ENCODE measurements at regions not wholly inside any gene's neighbourhood (a gene's known extent, or its start where the extent isn't known, plus 50 kb on each side); places are given as distances from the start of the nearest gene placed in this dataset.

DNA sequence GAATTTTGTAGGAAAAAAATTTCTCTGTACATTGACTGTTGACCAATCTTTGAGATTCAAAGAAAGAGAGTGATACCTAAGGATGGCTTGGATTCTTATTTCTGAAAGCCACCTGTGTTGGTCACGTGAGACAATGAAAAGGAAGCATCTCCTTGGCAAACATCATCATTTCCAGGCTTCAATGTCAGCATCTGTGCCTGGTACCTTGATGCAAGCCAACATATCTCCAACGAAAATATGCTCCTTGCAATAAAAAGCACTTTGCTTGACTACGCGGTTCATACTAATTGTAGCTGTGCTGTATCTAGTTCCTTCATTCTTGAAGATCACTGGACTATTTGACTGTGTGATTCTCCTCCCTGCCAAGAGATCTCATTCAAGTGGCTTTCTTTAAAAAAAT lies 503.4 kb upstream of the PSMD7 start:
- Histone ChIP-seq H3K27ac (ENCODE audit: low read length) (no peak overlapping the region), H3K9ac (ENCODE audit: low read length in 2 of 2) (no peak overlapping the region), H3K4me1 (ENCODE audit: control insufficient read depth, insufficient read depth, low read length) (peaks cover 33% of the 10 kb centered on the region), H3K27me3 (ENCODE audit: control insufficient read depth in 1 of 2, insufficient read depth in 2 of 2, low read length in 2 of 2) (no peaks in the 10 kb centered on the region), H3K36me3 (ENCODE audit: control insufficient read depth in 2 of 2, insufficient read depth in 2 of 2, low read length in 2 of 2) (no peaks in the 10 kb centered on the region), H3K4me3 (ENCODE audit: low read length in 2 of 2) (no peak overlapping the region), H3K9me3 (ENCODE audit: control insufficient read depth in 2 of 2, low read length in 2 of 2) (no peaks in the 10 kb centered on the region)

DNA sequence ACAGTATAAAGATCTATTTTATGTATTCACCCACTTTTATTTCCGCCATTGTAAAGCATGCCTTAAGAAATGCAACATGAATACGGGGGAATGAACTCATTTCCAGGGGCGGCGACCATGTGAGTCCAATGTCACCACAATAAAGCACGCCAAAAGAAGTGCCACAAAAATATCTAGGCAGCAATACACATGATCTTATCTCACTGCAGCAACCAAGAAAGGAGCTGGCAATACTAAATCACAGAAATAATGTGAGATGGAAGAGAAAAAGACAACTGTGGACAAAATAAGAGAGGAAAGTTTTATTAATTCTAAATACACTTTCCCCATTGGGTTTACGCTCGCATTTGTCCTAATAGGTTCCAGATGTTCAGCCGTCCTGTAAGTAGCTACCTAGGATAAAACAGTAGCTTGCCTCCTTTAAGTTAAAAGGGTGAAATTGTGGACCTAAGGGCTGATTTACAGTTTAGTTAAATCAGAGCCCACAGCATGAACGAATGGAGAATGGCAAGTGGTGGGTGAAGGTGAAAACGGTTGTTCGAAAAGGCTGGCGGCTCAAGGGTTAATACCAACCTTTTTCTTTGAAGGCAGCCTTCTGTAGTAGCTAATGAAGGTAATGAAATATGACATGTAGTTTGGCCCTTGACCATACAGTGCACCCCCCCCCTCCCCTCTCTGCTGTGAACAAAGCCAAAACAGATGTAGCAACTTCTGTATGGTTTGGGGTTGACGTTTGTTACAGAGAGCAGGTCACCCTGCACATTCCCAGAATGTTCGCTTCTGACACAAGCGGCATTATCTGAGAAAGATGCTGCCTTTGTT lies 504.2 kb upstream of the PSMD7 start:
- no peaks in the 10 kb centered on the region for H3K9me3 ChIP-seq (ENCODE audit: control insufficient read depth in 2 of 2, low read length in 2 of 2)
- peaks cover 33% of the 10 kb centered on the region for H3K4me1 ChIP-seq (ENCODE audit: control insufficient read depth, insufficient read depth, low read length)
- no peak overlapping the region for H3K27ac ChIP-seq (ENCODE audit: low read length)
- H3K9ac ChIP-seq (ENCODE audit: low read length in 2 of 2), result no peak overlapping the region
- H3K4me3 ChIP-seq (ENCODE audit: low read length in 2 of 2), result no peak overlapping the region
- no peaks in the 10 kb centered on the region for H3K27me3 ChIP-seq (ENCODE audit: control insufficient read depth in 1 of 2, insufficient read depth in 2 of 2, low read length in 2 of 2)
- no peaks in the 10 kb centered on the region for H3K36me3 ChIP-seq (ENCODE audit: control insufficient read depth in 2 of 2, insufficient read depth in 2 of 2, low read length in 2 of 2)

DNA sequence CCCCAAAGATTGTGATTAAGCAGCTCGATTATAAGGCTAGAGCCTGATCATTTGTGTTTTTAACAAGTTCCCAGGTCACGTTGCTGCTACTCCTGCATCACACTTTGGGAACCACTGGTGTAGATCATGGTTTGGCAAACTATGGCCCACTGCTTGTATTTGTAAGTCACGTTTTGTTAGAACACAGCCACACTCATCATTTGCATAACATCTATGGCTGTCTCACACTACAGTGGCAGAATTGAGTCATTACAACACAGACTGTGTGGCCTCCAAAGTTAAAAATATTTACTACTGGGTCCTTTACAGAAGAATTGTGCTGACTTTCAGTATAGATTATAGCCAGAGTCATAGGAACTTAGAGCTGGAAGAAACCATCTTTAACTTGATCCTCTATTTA lies 515.3 kb upstream of the PSMD7 start:
- Histone ChIP-seq H3K36me3 (ENCODE audit: control insufficient read depth in 2 of 2, insufficient read depth in 2 of 2, low read length in 2 of 2) (no peaks in the 10 kb centered on the region), H3K4me3 (ENCODE audit: low read length in 2 of 2) (no peak overlapping the region), H3K9me3 (ENCODE audit: control insufficient read depth in 2 of 2, low read length in 2 of 2) (peaks cover 0 to 4% of the 10 kb centered on the region in 2 donors), H3K27ac (ENCODE audit: low read length) (no peak overlapping the region), H3K9ac (ENCODE audit: low read length in 2 of 2) (no peak overlapping the region), H3K27me3 (ENCODE audit: control insufficient read depth in 1 of 2, insufficient read depth in 2 of 2, low read length in 2 of 2) (no peaks in the 10 kb centered on the region), H3K4me1 (ENCODE audit: control insufficient read depth, insufficient read depth, low read length) (no peaks in the 10 kb centered on the region)

DNA sequence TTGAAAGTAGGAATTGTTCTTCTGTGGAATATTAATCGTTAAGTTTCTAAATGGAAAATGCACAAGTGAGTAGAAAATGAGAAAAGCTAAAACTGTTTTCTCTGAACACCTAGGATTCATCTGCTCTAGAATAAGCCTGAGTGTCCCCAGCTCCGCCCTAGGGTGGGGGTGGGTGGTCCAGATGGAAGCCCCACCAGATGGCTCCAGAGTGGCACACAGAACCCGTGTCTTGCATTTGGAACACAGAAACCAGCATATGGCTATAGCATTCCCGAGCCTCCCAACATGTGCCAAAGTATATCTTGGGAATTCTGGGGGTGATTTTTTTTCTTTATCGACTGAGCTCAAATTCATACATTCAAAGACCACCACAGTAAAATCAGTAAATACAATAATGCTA lies 517.7 kb upstream of the PSMD7 start:
- Histone ChIP-seq H3K27ac (ENCODE audit: low read length) (no peak overlapping the region), H3K27me3 (ENCODE audit: control insufficient read depth in 1 of 2, insufficient read depth in 2 of 2, low read length in 2 of 2) (no peaks in the 10 kb centered on the region), H3K4me1 (ENCODE audit: control insufficient read depth, insufficient read depth, low read length) (no peaks in the 10 kb centered on the region)

DNA sequence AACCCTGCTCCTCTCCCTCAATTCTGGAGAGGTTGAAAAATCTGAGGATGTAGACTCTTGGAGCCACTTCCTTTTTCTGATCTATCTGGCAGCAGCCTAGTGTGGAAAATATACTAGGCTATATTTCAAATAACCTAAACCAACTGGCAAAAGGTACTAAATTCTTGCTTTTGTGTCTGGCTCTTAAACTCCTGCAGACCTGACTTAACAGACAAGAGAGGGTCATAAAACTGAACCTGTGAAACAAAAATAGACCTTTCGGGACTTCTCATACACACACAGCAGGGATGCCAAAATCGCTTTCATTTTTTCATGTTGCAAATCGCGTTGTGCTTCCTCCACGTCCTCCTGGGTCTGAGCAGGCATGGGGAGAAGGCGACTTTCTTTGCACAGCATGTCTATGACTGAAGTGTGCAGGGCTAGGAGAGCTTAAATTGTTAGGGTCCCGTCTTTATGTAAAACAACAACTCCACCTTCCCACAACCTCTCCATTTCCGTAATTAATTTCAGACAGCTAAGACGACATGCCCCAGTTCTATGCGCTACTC lies 520.7 kb upstream of the PSMD7 start:
- H3K4me3 ChIP-seq (ENCODE audit: low read length in 2 of 2), result peak overlapping the region; percentile 32 to 62
- H3K27ac ChIP-seq (ENCODE audit: low read length), result no peak overlapping the region
- H3K36me3 ChIP-seq (ENCODE audit: control insufficient read depth in 2 of 2, insufficient read depth in 2 of 2, low read length in 2 of 2), result no peaks in the 10 kb centered on the region
- no peaks in the 10 kb centered on the region for H3K9me3 ChIP-seq (ENCODE audit: control insufficient read depth in 2 of 2, low read length in 2 of 2)
- no peak overlapping the region for H3K9ac ChIP-seq (ENCODE audit: low read length in 2 of 2)
- no peaks in the 10 kb centered on the region for H3K4me1 ChIP-seq (ENCODE audit: control insufficient read depth, insufficient read depth, low read length)
- H3K27me3 ChIP-seq (ENCODE audit: control insufficient read depth in 1 of 2, insufficient read depth in 2 of 2, low read length in 2 of 2), result no peaks in the 10 kb centered on the region

More for the DNA sequence above, 517.7 kb upstream of the PSMD7 start:
- H3K4me3 ChIP-seq (ENCODE audit: low read length in 2 of 2), result no peak overlapping the region
- no peak overlapping the region for H3K9ac ChIP-seq (ENCODE audit: low read length in 2 of 2)
- H3K36me3 ChIP-seq (ENCODE audit: control insufficient read depth in 2 of 2, insufficient read depth in 2 of 2, low read length in 2 of 2), result no peaks in the 10 kb centered on the region
- peaks cover 0 to 4% of the 10 kb centered on the region in 2 donors for H3K9me3 ChIP-seq (ENCODE audit: control insufficient read depth in 2 of 2, low read length in 2 of 2)

DNA sequence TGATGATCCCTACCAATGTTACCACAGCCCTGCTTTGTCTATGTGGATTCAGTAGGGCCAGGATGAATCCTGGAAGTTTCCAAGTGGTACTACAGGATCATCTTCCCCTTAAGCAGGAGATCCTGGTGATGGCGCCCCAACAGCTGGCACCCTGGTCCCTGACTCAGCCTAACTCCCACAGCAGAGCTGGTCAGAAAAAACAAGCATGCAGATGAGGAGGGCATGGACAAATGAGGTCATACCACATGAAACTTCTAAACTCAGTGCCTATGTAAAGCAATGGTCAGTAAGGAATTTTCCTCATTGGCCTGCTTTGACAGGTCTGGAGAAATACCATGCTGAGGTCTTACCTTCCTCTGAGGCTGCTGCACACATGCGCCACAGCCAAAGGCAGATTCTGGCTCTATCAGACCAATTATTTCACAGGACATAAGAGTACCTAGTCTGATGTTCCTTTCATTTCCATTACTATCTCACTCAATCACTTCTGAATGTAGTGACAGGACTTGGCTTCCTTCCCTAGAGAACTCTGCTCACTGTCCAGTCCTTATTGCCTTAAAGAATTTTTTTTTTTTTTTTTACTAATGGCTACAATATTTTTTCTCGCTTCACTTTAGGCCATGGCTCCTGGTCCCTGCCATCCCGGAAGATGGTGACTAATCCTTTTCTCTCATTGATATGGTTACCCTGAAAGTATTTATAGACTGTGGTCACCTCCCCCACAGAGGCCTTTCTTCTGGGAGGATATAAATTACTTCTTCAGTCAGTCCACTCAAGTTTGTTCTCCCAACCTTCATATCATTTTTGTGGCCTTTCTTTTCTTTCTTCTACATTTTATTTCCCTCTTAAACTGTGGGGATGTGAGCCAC lies 525.2 kb upstream of the PSMD7 start:
- H3K27ac ChIP-seq (ENCODE audit: low read length), result no peak overlapping the region
- no peak overlapping the region for H3K9ac ChIP-seq (ENCODE audit: low read length in 2 of 2)
- no peaks in the 10 kb centered on the region for H3K27me3 ChIP-seq (ENCODE audit: control insufficient read depth in 1 of 2, insufficient read depth in 2 of 2, low read length in 2 of 2)
- H3K4me1 ChIP-seq (ENCODE audit: control insufficient read depth, insufficient read depth, low read length), result no peaks in the 10 kb centered on the region
- no peak overlapping the region for H3K4me3 ChIP-seq (ENCODE audit: low read length in 2 of 2)
- H3K9me3 ChIP-seq (ENCODE audit: control insufficient read depth in 2 of 2, low read length in 2 of 2), result no peaks in the 10 kb centered on the region
- no peaks in the 10 kb centered on the region for H3K36me3 ChIP-seq (ENCODE audit: control insufficient read depth in 2 of 2, insufficient read depth in 2 of 2, low read length in 2 of 2)

DNA sequence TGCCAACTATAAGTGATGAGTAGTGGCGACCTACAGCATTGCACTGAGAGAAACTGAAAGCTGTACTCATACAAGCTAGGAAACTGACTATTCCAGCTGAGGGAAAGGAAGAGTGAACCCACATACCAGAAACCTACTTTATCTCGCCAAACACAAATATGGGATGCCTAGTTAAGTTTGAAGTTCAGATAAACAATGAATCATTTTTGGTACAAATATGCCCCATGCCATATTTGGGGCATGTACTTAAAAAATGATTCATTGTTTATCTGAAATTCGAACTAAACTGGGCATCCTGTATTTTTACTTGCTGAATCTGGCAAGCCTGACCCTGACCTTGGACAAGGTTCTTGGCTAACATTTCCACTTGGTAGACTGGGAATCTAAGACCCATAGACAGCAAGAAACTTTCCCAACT lies 527.8 kb upstream of the PSMD7 start:
- no peak overlapping the region for H3K27ac ChIP-seq (ENCODE audit: low read length)
- H3K36me3 ChIP-seq (ENCODE audit: control insufficient read depth in 2 of 2, insufficient read depth in 2 of 2, low read length in 2 of 2), result no peaks in the 10 kb centered on the region

DNA sequence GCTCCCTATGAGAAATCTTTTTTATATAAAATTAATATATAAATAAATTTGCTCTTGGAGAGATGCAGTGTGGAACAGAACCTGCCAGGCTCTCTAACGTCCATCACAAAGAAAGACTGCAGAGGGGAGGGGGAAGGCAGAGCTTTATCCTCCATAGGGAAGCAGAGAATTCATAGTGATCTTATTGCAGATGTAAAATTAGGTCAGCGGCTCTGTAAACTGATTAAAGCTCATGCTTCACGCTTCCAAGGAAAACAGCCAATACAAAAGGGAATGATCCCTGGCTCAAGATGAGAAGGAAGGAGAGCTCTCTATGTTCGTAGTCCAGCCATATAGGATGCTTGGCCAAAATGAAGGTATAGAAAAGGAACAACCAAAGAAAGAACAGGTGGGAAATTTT lies 532.3 kb upstream of the PSMD7 start:
- no peak overlapping the region for H3K4me3 ChIP-seq (ENCODE audit: low read length in 2 of 2)
- H3K27me3 ChIP-seq (ENCODE audit: control insufficient read depth in 1 of 2, insufficient read depth in 2 of 2, low read length in 2 of 2), result no peaks in the 10 kb centered on the region
- no peaks in the 10 kb centered on the region for H3K36me3 ChIP-seq (ENCODE audit: control insufficient read depth in 2 of 2, insufficient read depth in 2 of 2, low read length in 2 of 2)
- no peaks in the 10 kb centered on the region for H3K4me1 ChIP-seq (ENCODE audit: control insufficient read depth, insufficient read depth, low read length)
- H3K9ac ChIP-seq (ENCODE audit: low read length in 2 of 2), result no peak overlapping the region
- H3K9me3 ChIP-seq (ENCODE audit: control insufficient read depth in 2 of 2, low read length in 2 of 2), result peaks cover 0 to under 1% of the 10 kb centered on the region in 2 donors
- H3K27ac ChIP-seq (ENCODE audit: low read length), result no peak overlapping the region

More for the DNA sequence above, 527.8 kb upstream of the PSMD7 start:
- Histone ChIP-seq H3K9me3 (ENCODE audit: control insufficient read depth in 2 of 2, low read length in 2 of 2) (no peaks in the 10 kb centered on the region), H3K9ac (ENCODE audit: low read length in 2 of 2) (no peak overlapping the region), H3K4me1 (ENCODE audit: control insufficient read depth, insufficient read depth, low read length) (no peaks in the 10 kb centered on the region), H3K27me3 (ENCODE audit: control insufficient read depth in 1 of 2, insufficient read depth in 2 of 2, low read length in 2 of 2) (no peaks in the 10 kb centered on the region), H3K4me3 (ENCODE audit: low read length in 2 of 2) (no peak overlapping the region)

DNA sequence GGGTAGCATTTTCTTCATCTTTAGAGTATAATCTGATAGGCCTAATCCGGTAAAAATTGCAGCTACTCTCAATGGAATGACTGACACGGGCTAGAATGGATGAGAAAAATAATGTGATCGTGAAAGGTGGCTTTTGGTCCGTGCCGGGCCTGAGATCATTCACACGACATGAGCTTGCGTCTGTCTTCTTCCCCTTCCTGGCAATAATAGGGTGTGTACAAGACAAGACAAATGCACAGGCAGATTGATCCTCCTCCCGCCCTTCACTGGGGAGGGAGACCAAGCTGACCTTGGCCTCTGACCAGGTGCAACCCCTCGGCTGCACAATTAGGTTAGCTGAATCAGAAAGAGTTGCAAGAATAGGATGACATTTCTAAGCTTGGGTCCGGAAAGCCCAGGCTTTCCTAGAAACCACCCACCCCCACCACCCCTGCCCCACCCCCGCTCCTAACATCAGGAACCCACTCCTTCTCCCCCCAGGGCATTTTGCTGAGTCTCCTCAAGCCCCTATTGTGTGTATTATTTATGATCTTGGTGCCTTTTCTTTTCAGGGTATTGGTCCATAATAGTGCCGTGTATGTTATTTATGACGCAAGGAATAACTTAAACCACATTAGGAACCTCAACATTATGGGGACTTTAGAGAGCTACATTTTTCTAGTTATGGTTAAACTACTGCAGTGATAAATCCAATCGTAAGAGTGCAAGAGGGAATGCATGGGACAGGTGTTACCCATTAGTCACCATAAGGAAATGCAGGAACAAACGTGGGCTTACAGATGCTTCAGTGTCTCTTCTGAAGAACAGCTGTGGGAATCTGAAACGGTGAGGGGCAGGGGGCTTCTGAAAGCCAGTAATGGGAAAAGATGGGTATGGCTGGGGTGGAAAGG lies 540.1 kb upstream of the PSMD7 start:
- H3K4me3 ChIP-seq (ENCODE audit: low read length in 2 of 2), result no peak overlapping the region
- H3K9me3 ChIP-seq (ENCODE audit: control insufficient read depth in 2 of 2, low read length in 2 of 2), result peaks cover 0 to 4% of the 10 kb centered on the region in 2 donors
- H3K4me1 ChIP-seq (ENCODE audit: control insufficient read depth, insufficient read depth, low read length), result no peaks in the 10 kb centered on the region
- H3K36me3 ChIP-seq (ENCODE audit: control insufficient read depth in 2 of 2, insufficient read depth in 2 of 2, low read length in 2 of 2), result no peaks in the 10 kb centered on the region
- H3K27ac ChIP-seq (ENCODE audit: low read length), result no peak overlapping the region
- H3K9ac ChIP-seq (ENCODE audit: low read length in 2 of 2), result no peak overlapping the region
- no peaks in the 10 kb centered on the region for H3K27me3 ChIP-seq (ENCODE audit: control insufficient read depth in 1 of 2, insufficient read depth in 2 of 2, low read length in 2 of 2)

DNA sequence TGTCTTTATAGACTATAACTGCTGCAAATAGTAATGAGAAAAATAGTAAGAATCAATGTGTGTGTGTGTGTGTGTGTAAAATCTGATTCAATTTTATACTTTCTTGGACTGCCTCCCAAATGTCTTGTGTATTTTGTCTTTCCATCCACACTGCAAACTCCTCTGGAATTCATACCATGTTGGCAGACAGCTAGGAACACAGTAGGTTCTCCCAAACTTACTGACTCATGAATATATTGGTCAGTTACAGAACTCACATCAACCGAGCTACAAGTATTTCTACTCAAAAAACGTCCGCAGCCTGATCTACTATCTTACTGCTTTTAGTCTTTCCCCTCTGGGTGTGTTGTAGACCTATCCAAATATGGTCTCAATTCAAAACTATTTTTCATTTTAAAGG lies 542.7 kb upstream of the PSMD7 start:
- Histone ChIP-seq H3K4me1 (ENCODE audit: control insufficient read depth, insufficient read depth, low read length) (no peaks in the 10 kb centered on the region), H3K9ac (ENCODE audit: low read length in 2 of 2) (no peak overlapping the region), H3K27ac (ENCODE audit: low read length) (no peak overlapping the region), H3K27me3 (ENCODE audit: control insufficient read depth in 1 of 2, insufficient read depth in 2 of 2, low read length in 2 of 2) (no peaks in the 10 kb centered on the region), H3K4me3 (ENCODE audit: low read length in 2 of 2) (no peak overlapping the region), H3K9me3 (ENCODE audit: control insufficient read depth in 2 of 2, low read length in 2 of 2) (no peaks in the 10 kb centered on the region), H3K36me3 (ENCODE audit: control insufficient read depth in 2 of 2, insufficient read depth in 2 of 2, low read length in 2 of 2) (no peaks in the 10 kb centered on the region)

All from stomach smooth muscle (tissue), 2 donors.